Tibial nerve (tissue), 4 donors: ENCODE measurements at regions not wholly inside any gene's neighbourhood (a gene's known extent, or its start where the extent isn't known, plus 50 kb on each side); places are given as distances from the start of the nearest gene placed in this dataset.

Experiments
- DNase-seq, 2 donors: peaks; one replicate each; pipeline ENCODE4 v3.0.0-alpha.2; 2019; ENCODE audit warnings: low spot score in 2 of 2
- H3K27ac ChIP-seq, 4 donors: fragments of 200-600 bp; sonication (generic) in 3 of 4; one replicate each; pipeline ENCODE4 v1.5.1; 2017 to 2019; ENCODE audit warnings: mild to moderate bottlenecking in 1 of 4
- H3K27me3 ChIP-seq, 2 donors: fragments of 200-600 bp; sonication (generic) in 1 of 2; one replicate each; pipeline versions ENCODE4 v1.5.1 to v1.6.0; 2017 to 2019
- H3K36me3 ChIP-seq, 3 donors: fragments of 200-600 bp; sonication (generic); one replicate each; pipeline ENCODE4 v1.5.1; 2018 to 2019
- H3K4me1 ChIP-seq, 4 donors: fragments of 200-600 bp; sonication (generic) in 3 of 4; one replicate each; pipeline ENCODE4 v1.5.1; 2017 to 2019
- H3K4me3 ChIP-seq, 4 donors: fragments of 200-600 bp; sonication (generic) in 3 of 4; one replicate each; pipeline ENCODE4 v1.5.1; 2017 to 2019; ENCODE audit warnings: mild to moderate bottlenecking in 1 of 4, moderate library complexity in 1 of 4
- H3K9me3 ChIP-seq, 4 donors: fragments of 200-600 bp; sonication (generic) in 3 of 4; one replicate each; pipeline ENCODE4 v1.5.1; 2017 to 2019
- CTCF ChIP-seq, 5 experiments: fragments of 200-600 bp in 3 of 5; fragments of 450-650 bp in 2 of 5; sonication (generic) in 3 of 5; IDR thresholded peaks; one replicate each; pipeline ENCODE4 v1.5.1; 2016 to 2019; ENCODE audit warnings: antibody characterized with exemption in 5 of 5, mild to moderate bottlenecking in 3 of 5, moderate library complexity in 2 of 5
- EP300 ChIP-seq, 2 donors: sonication (generic); formaldehyde crosslinking; IDR thresholded peaks; one replicate each; pipeline ENCODE4 v1.6.1; 2017; ENCODE audit warnings: antibody characterized with exemption in 2 of 2, mild to moderate bottlenecking in 1 of 2
- POLR2A ChIP-seq, 2 donors: fragments of 450-650 bp; IDR thresholded peaks; one replicate each; pipeline ENCODE4 v1.6.1; 2017; ENCODE audit warnings: antibody characterized with exemption in 2 of 2, mild to moderate bottlenecking in 2 of 2, moderate library complexity in 2 of 2
- WGBS, 2 donors: methylation state at CpG; one replicate each; pipeline ENCODE4 v1.1.5; 2018; 5-methylcytosine and 5-hydroxymethylcytosine counted together

DNA sequence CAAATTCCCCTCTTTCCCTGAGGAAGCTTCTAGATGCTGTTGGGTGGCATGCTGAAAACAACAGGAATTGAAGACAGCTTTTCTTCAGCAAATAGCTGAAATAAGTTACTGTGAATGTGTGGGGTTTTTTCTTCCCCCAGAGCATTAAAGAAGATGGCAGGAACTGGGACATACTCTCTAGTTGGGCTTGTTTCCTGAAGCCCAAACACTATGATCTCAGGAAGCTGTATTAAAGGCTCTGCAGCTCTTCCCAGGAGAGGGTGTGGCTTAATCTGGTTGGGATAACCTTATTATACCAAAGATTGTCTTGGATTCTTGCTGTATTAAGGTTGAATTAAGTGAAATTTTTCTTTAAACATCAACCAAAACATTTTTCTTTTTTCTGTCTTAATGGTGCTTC, 64.9 kb upstream of the LMO4 start:
- DNase-seq, result no peak
- no peak overlapping the region for H3K27ac ChIP-seq
- TF ChIP-seq CTCF (IDR thresholded peaks at IDR 0.05) (no peak), EP300 (IDR thresholded peaks at IDR 0.05) (no peak), POLR2A (IDR thresholded peaks at IDR 0.05) (no peak)
- H3K4me1 ChIP-seq, result no peaks in the 10 kb centered on the region
- H3K9me3 ChIP-seq, result peaks cover 0 to 6% (median 0%) of the 10 kb centered on the region in 4 donors
- H3K27me3 ChIP-seq, result no peaks in the 10 kb centered on the region
- H3K4me3 ChIP-seq, result no peak overlapping the region
- no peaks in the 10 kb centered on the region for H3K36me3 ChIP-seq

GRCh38 chr1:87264976-87265375, 63.7 kb upstream of the LMO4 start:
- Histone ChIP-seq H3K9me3 (no peaks in the 10 kb centered on the region), H3K27me3 (no peaks in the 10 kb centered on the region), H3K4me1 (no peaks in the 10 kb centered on the region), H3K4me3 (no peak overlapping the region), H3K27ac (no peak overlapping the region), H3K36me3 (no peaks in the 10 kb centered on the region)
- TF ChIP-seq EP300 (IDR thresholded peaks at IDR 0.05) (no peak), CTCF (IDR thresholded peaks at IDR 0.05) (no peak), POLR2A (IDR thresholded peaks at IDR 0.05) (no peak)
- WGBS, 2 donors, result 81 to 88% methylated on average over 3 of the region's 3 CpGs
- DNase-seq, result no peak

GRCh38 chr1:87265786-87266185, 62.9 kb upstream of the LMO4 start:
- Histone ChIP-seq H3K9me3 (no peaks in the 10 kb centered on the region), H3K4me1 (no peaks in the 10 kb centered on the region), H3K27ac (no peak overlapping the region), H3K36me3 (no peaks in the 10 kb centered on the region), H3K4me3 (no peak overlapping the region), H3K27me3 (no peaks in the 10 kb centered on the region)
- 91 to 100% methylated on average over 3 of the region's 3 CpGs for WGBS, 2 donors
- no peak for TF ChIP-seq EP300 (IDR thresholded peaks at IDR 0.05)
- TF ChIP-seq POLR2A (IDR thresholded peaks at IDR 0.05), result no peak
- no peak for TF ChIP-seq CTCF (IDR thresholded peaks at IDR 0.05)
- no peak for DNase-seq

DNA sequence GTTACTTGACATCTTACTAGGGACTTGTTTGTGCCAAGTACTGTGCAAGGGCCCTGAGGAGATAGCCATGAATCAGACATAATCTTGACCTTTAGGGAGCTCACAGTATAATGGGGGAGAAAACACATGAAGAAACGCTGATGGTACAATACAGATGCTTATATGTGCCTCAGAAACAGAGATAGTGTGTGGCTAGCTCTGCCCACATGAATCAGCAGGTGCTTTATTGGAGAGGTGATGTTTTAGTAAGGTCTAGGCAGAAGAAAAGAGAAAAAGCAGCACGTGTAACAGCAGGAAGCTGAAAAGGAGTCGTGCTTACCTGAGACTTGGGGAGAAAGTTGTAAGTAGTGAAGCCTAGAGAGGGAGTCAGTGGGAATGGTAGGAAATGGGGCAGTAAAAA, 60.6 kb upstream of the LMO4 start:
- H3K27me3 ChIP-seq, result no peaks in the 10 kb centered on the region
- no peak for TF ChIP-seq CTCF (IDR thresholded peaks at IDR 0.05)
- no peak for TF ChIP-seq EP300 (IDR thresholded peaks at IDR 0.05)
- TF ChIP-seq POLR2A (IDR thresholded peaks at IDR 0.05), result no peak
- H3K36me3 ChIP-seq, result no peaks in the 10 kb centered on the region
- no peak overlapping the region for H3K4me3 ChIP-seq
- no peaks in the 10 kb centered on the region for H3K4me1 ChIP-seq
- no peaks in the 10 kb centered on the region for H3K9me3 ChIP-seq
- no peak overlapping the region for H3K27ac ChIP-seq
- 74 to 80% methylated on average over 3 of the region's 3 CpGs for WGBS, 2 donors
- no peak for DNase-seq

DNA sequence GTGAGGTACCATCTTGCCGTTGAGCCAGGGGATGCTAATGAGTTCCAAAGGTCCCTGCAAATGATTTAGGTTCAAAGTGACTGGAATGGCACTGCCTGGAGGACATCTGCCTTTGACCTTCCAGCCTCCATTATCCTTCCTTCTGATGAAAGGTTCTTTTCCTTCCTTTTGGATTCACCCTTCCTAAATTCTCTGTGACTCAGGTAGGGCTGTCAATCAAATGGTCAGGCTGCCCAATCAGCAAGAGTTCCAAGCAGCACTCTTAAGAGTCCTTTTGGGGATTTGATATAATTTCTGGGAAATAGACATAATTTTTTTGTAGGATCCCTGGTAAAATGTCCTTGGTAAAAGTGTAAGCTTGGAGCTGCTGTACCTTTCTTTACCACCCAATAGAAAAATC, 58.8 kb upstream of the LMO4 start:
- Histone ChIP-seq H3K4me1 (no peaks in the 10 kb centered on the region), H3K36me3 (no peaks in the 10 kb centered on the region), H3K27me3 (no peaks in the 10 kb centered on the region), H3K9me3 (no peaks in the 10 kb centered on the region), H3K4me3 (no peak overlapping the region), H3K27ac (no peak overlapping the region)
- TF ChIP-seq EP300 (IDR thresholded peaks at IDR 0.05), result no peak
- TF ChIP-seq CTCF (IDR thresholded peaks at IDR 0.05), result no peak
- TF ChIP-seq POLR2A (IDR thresholded peaks at IDR 0.05), result no peak
- DNase-seq, result no peak
- 0 to 44% methylated on average over 1 of the region's 1 CpG for WGBS, 2 donors
